Astrocyte (in vitro differentiated cells and primary cell): ENCODE measurements at regions not wholly inside any gene's neighbourhood (a gene's known extent, or its start where the extent isn't known, plus 50 kb on each side); places are given as distances from the start of the nearest gene placed in this dataset.

Experiments
- DNase-seq: peaks from one replicate; pipeline ENCODE4 v3.0.0-alpha.2; 2010; ENCODE audit warnings: low read depth
- FAIRE-seq: peaks from 2 replicates; lab custom pipeline; 2011; peaks lifted over from hg19 to GRCh38; lab: Jason Lieb, UNC
- H2AFZ ChIP-seq: 2 replicates; pipeline ENCODE4 v1.6.0; 2012; ENCODE audit warnings: low read depth, low read length, inconsistent platforms
- H3K27ac ChIP-seq: 2 replicates; pipeline ENCODE4 v1.5.1; 2011; ENCODE audit warnings: low read depth, low read length, inconsistent platforms
- H3K27me3 ChIP-seq: 2 replicates; pipeline ENCODE4 v1.6.0; 2011; ENCODE audit warnings: low read length, inconsistent platforms; ENCODE audit not compliant: insufficient read depth
- H3K36me3 ChIP-seq: 2 replicates; pipeline ENCODE4 v1.5.1; 2011; ENCODE audit warnings: low read length, inconsistent platforms; ENCODE audit not compliant: insufficient read depth
- H3K4me1 ChIP-seq: 2 replicates; pipeline ENCODE4 v1.5.1; 2011; ENCODE audit warnings: low read length, inconsistent platforms; ENCODE audit not compliant: insufficient read depth
- H3K4me2 ChIP-seq: 2 replicates; pipeline ENCODE4 v1.6.0; 2012; ENCODE audit warnings: low read length, inconsistent platforms
- H3K4me3 ChIP-seq: 2 replicates; pipeline ENCODE4 v1.5.1; 2011; ENCODE audit warnings: low read depth, mild to moderate bottlenecking, low read length, inconsistent platforms; ENCODE audit not compliant: insufficient read depth
- H3K79me2 ChIP-seq: 2 replicates; pipeline ENCODE4 v1.6.0; 2012; ENCODE audit warnings: mild to moderate bottlenecking, low read length, inconsistent platforms; ENCODE audit not compliant: insufficient read depth
- H3K9ac ChIP-seq: 2 replicates; pipeline ENCODE4 v1.6.0; 2012; ENCODE audit warnings: mild to moderate bottlenecking, low read length, inconsistent platforms
- H3K9me3 ChIP-seq: 2 replicates; pipeline ENCODE4 v1.5.1; 2012; ENCODE audit warnings: low read depth, mild to moderate bottlenecking, low read length, inconsistent platforms; ENCODE audit not compliant: insufficient read depth
- H4K20me1 ChIP-seq: 2 replicates; pipeline ENCODE4 v1.6.0; 2012; ENCODE audit warnings: low read length, inconsistent platforms; ENCODE audit not compliant: insufficient read depth
- H3K27ac Mint-ChIP-seq: one replicate; pipeline ENCODE4 v1.8.0; 2021; ENCODE audit warnings: mild to moderate bottlenecking, mixed read lengths; ENCODE audit not compliant: unreplicated experiment
- H3K27me3 Mint-ChIP-seq: one replicate; pipeline ENCODE4 v1.8.0; 2021; ENCODE audit warnings: low read depth, mixed read lengths; ENCODE audit not compliant: unreplicated experiment
- H3K36me3 Mint-ChIP-seq: one replicate; pipeline ENCODE4 v1.8.0; 2021; ENCODE audit warnings: low read depth, mixed read lengths; ENCODE audit not compliant: unreplicated experiment
- H3K4me1 Mint-ChIP-seq: one replicate; pipeline ENCODE4 v1.8.0; 2021; ENCODE audit warnings: low read depth, mixed read lengths; ENCODE audit not compliant: unreplicated experiment
- H3K4me3 Mint-ChIP-seq: one replicate; pipeline ENCODE4 v1.8.0; 2021; ENCODE audit warnings: mild to moderate bottlenecking, moderate library complexity, mixed read lengths; ENCODE audit not compliant: unreplicated experiment
- H3K9me3 Mint-ChIP-seq: one replicate; pipeline ENCODE4 v1.8.0; 2021; ENCODE audit warnings: mild to moderate bottlenecking, mixed read lengths; ENCODE audit not compliant: unreplicated experiment
- CTCF ChIP-seq: IDR thresholded peaks from 2 replicates; pipeline ENCODE4 v1.5.1; 2011; ENCODE audit warnings: low read depth, mild to moderate bottlenecking, inconsistent platforms, low read length, moderate library complexity; ENCODE audit not compliant: insufficient read depth
- EZH2 ChIP-seq: IDR thresholded peaks from 2 replicates; pipeline ENCODE4 v1.6.1; 2012; ENCODE audit warnings: mild to moderate bottlenecking, low read length, inconsistent platforms; ENCODE audit not compliant: insufficient read depth

- Histone ChIP-seq H2AFZ (no peak overlapping the region), H3K4me1 (no peaks in the 10 kb centered on the region), H3K36me3 (no peaks in the 10 kb centered on the region), H3K9me3 (no peaks in the 10 kb centered on the region), H3K79me2 (no peaks in the 10 kb centered on the region), H4K20me1 (no peaks in the 10 kb centered on the region), H3K27me3 (no peaks in the 10 kb centered on the region), H3K27ac (no peak overlapping the region), H3K4me2 (no peak overlapping the region), H3K4me3 (no peak overlapping the region), H3K9ac (no peak overlapping the region)
- no peaks in the 10 kb centered on the region for H3K9me3 Mint-ChIP-seq
- H3K27ac Mint-ChIP-seq, result no peak overlapping the region
- H3K4me3 Mint-ChIP-seq, result no peak overlapping the region
- DNase-seq (no peak), FAIRE-seq (no peak)
- H3K27me3 Mint-ChIP-seq, result peaks cover 2% of the 10 kb centered on the region
- no peak for TF ChIP-seq CTCF
- TF ChIP-seq EZH2, result no peak
- H3K4me1 Mint-ChIP-seq, result peaks cover 10% of the 10 kb centered on the region
- H3K36me3 Mint-ChIP-seq, result no peaks in the 10 kb centered on the region
Observed at GRCh38 chr1:227379555-227379892, 61.2 kb upstream of the CDC42BPA start.

- peak overlapping the region; percentile 37 for H2AFZ ChIP-seq
Observed at GRCh38 chr1:227378871-227379554, 60.7 kb upstream of the CDC42BPA start.

More at GRCh38 chr1:227378871-227379554, 60.7 kb upstream of the CDC42BPA start:
- no peaks in the 10 kb centered on the region for H3K79me2 ChIP-seq
- no peaks in the 10 kb centered on the region for H3K4me1 ChIP-seq
- H3K9ac ChIP-seq, result no peak overlapping the region
- no peak overlapping the region for H3K27ac Mint-ChIP-seq
- no peaks in the 10 kb centered on the region for H3K9me3 Mint-ChIP-seq
- H3K9me3 ChIP-seq, result no peaks in the 10 kb centered on the region
- H4K20me1 ChIP-seq, result no peaks in the 10 kb centered on the region
- no peaks in the 10 kb centered on the region for H3K36me3 Mint-ChIP-seq
- H3K27ac ChIP-seq, result no peak overlapping the region
- no peak for TF ChIP-seq EZH2
- no peak for TF ChIP-seq CTCF
- H3K4me2 ChIP-seq, result peak overlapping the region; percentile 23
- FAIRE-seq (no peak), DNase-seq (peak; percentile 44)
- no peaks in the 10 kb centered on the region for H3K27me3 ChIP-seq
- peaks cover 2% of the 10 kb centered on the region for H3K27me3 Mint-ChIP-seq
- no peak overlapping the region for H3K4me3 Mint-ChIP-seq
- H3K4me1 Mint-ChIP-seq, result peaks cover 10% of the 10 kb centered on the region
- no peak overlapping the region for H3K4me3 ChIP-seq
- no peaks in the 10 kb centered on the region for H3K36me3 ChIP-seq
